8988T (cell line): ENCODE measurements at regions not wholly inside any gene's neighbourhood (a gene's known extent, or its start where the extent isn't known, plus 50 kb on each side); places are given as distances from the start of the nearest gene placed in this dataset.

ENCODE experiments used
- DNase-seq: peaks from one replicate; pipeline ENCODE4 v3.0.0; 2011

- no peak for DNase-seq
Measured at GRCh38 chr5:173785866-173786265, 102.3 kb upstream of the CPEB4 start.

- DNase-seq: no peak
Measured at GRCh38 chr5:173786286-173787187, 101.6 kb upstream of the CPEB4 start.

- DNase-seq: no peak
Measured at GRCh38 chr5:173789031-173789920, 98.9 kb upstream of the CPEB4 start.

GRCh38 chr5:173790177-173790719 lies 97.9 kb upstream of the CPEB4 start:
- DNase-seq: no peak

- DNase-seq: no peak
Measured at GRCh38 chr5:173790836-173791546, 97.2 kb upstream of the CPEB4 start.

- no peak for DNase-seq
Measured at GRCh38 chr5:173791878-173792277, 96.3 kb upstream of the CPEB4 start.

- DNase-seq: no peak
Measured at GRCh38 chr5:173792781-173793547, 95.2 kb upstream of the CPEB4 start.

GRCh38 chr5:173793648-173794548 lies 94.3 kb upstream of the CPEB4 start:
- no peak for DNase-seq

GRCh38 chr5:173794901-173795416 lies 93.2 kb upstream of the CPEB4 start:
- DNase-seq: no peak

- no peak for DNase-seq
Measured at GRCh38 chr5:173795601-173796000, 92.5 kb upstream of the CPEB4 start.

- no peak for DNase-seq
Measured at GRCh38 chr5:173796721-173797495, 91.2 kb upstream of the CPEB4 start.

GRCh38 chr5:173798127-173798810 lies 89.9 kb upstream of the CPEB4 start:
- DNase-seq: no peak

- DNase-seq: no peak
Measured at GRCh38 chr5:173800340-173800739, 87.8 kb upstream of the CPEB4 start.

- DNase-seq: no peak
Measured at GRCh38 chr5:173801006-173801405, 87.1 kb upstream of the CPEB4 start.

GRCh38 chr5:173802670-173803165 lies 85.4 kb upstream of the CPEB4 start:
- no peak for DNase-seq

- DNase-seq: no peak
Measured at GRCh38 chr5:173804579-173804978, 83.6 kb upstream of the CPEB4 start.

GRCh38 chr5:173806270-173807035 lies 81.7 kb upstream of the CPEB4 start:
- no peak for DNase-seq

- no peak for DNase-seq
Measured at GRCh38 chr5:173807181-173807655, 80.9 kb upstream of the CPEB4 start.
